Hepatic stellate cell (primary cell): ENCODE measurements at regions not wholly inside any gene's neighbourhood (a gene's known extent, or its start where the extent isn't known, plus 50 kb on each side); places are given as distances from the start of the nearest gene placed in this dataset.

ENCODE experiments used
- DNase-seq: peaks from one replicate; pipeline ENCODE4 v3.0.0; 2011; ENCODE audit warnings: low spot score

DNA sequence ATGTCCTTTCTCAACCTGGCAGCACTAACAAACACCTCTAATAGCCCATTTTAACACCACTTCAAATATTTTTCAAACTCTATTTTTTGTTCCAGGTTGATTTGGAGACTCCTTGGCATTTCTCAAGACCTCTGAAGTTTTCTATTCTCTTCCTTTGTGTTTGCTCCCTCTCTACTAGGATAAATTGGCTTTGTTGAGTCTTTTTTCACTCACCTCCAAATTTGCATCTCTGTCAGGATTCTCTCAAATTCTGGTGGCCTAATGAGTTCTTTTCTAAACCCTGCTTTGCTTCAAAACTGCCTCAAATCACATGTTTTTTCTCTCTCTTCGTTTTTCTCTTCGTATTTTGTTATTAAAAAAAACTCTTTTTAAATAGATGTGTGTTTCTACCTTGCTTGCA is 582.2 kb upstream of the ADGRL4 start:
- no peak for DNase-seq

DNA sequence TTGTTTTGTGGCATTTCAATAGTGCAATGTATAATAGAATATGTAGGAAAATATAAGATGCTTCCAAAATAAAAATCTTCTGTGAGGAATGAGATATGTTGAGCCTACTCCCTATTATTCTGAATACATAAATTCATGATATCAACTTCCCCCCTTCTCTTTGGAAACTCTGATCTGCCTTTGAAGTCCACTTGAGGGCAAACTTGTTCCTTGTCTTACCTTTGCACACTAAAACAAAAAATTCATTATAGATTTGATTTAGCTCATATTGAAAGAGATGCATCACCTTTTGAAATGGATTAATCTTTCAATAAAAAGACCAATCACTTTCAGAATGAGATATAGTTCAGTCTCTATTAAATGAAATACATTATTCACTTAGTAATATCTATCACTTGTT is 580.7 kb upstream of the ADGRL4 start:
- no peak for DNase-seq

DNA sequence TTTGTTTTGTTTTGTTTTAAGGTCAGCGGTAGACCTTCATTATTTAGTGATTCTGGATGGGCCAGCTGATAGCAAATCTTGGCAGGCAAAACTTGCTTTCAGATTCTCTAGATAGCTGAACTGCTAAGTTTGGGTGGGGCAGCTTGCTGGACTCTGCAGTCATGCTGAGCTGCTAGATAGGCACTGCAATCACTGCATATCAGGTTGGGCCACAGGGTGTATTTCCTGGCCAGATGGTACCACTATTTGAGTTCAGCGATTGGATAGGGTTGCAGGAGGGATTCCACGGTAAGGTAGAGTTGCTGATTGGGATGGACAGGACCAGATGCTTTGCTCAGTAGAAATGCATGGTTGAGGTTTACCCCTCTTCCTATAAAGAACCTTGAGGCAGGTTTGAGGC is 579.3 kb upstream of the ADGRL4 start:
- no peak for DNase-seq

DNA sequence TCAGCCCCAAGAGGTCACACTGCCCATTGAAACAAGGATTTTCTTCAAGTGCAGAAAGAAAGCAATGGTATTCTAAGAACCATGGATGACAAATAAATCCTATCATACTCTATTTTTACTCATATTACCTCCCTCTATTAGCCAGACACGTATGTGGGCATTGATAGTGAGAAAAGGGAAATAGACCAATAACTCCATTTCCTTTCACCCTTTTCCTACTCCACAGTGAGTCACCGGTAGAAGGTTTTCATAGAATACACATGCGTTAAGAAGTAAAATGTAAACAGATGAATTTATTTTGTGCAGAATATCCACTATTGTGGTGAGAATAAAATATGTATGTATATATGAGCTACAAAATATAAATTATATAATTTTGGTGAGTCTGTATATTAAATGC is 568.9 kb upstream of the ADGRL4 start:
- DNase-seq: no peak

DNA sequence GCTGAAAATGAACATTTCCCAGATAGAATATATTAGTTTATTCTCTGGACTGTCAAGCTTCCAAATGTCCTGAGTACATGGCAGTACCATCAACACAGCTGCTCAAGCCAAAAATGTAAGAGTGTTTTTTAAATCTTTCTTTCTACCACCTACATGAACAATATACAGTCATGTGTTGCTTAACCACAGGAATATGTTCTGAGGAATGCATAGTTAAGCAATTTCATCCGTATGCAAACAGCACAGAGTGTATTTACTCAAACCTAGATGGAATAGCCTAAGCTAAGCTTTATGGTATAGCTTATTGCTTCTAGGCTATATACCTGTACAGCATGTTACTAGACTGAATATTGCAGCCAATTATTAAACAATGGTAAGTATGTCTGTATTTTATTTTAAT is 561.9 kb upstream of the ADGRL4 start:
- no peak for DNase-seq

DNA sequence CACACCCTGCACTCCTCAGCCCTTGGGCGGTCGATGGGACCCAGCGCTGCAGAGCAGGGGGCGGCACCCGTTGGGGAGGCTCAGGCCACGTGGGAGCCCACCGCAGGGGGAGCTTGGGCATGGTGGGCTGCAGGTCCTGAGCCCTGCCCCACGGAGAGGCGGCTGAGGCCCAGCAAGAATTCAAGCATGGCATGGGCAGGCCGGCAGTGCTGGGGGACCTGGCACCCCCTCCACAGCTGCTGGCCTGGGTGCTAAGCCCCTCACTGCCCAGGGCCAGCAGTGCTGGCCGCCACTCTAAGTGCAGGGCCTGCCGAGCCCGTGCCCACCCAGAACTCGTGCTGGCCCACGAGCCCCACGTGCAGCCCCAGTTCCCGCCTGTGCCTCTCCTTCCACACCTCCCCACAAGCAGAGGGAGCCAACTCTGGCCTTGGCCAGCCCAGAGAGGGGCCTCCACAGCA is 555.0 kb upstream of the ADGRL4 start:
- DNase-seq: no peak

DNA sequence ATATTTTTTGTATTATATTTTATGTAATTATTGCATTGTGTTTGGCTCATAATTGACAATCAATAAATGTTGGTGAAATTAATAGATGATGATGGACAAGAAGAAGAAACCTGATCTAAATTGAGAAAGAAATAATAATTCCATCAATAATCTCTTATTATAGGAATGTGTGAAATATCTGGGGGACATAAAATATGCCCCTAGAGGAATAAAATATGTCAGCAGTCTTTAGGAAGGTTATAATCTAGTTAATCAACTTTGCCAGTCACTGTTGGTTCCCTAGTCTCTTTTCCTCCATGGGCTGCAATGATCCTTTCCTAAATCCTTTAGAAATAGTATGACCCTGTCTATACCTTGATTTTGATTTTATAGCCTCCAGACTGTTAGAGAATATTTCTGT is 549.7 kb upstream of the ADGRL4 start:
- no peak for DNase-seq

DNA sequence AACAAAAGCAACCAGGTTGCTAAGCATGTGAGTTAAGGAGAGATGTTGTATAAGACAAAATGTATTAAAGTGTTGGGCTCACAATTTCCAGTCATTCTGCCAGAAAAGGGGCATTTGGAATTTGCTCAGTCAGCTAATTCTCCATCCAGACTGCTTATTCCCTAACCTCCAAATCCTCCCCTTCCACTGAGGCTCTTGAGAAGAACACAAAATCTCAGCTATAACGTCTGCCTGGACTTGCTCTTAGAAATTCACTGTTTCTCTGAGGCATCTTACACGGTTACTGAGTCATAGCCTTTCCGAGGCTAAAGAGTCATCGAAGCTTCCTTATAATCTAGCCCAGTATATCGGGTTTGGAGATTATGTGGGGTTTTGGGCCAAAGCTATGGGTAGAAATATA is 548.2 kb upstream of the ADGRL4 start:
- DNase-seq: no peak

DNA sequence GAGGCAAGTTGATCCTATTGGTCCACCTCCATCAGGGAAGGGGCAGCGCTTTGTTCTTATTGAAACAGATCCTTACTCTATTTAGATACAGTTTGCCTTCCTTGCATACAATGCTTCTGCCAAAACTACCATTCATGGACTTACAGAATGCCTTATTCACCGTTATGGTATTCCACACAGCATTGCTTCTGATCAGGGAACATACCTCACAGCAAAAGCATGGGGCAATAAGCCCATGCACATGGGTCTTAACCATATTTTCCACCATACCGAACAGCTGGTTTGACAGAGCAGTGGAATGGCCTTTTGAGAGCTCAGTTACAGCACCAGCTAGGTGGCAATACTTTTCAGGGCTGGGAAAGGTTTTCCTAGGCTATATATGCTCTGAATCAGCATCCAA is 544.8 kb upstream of the ADGRL4 start:
- no peak for DNase-seq

DNA sequence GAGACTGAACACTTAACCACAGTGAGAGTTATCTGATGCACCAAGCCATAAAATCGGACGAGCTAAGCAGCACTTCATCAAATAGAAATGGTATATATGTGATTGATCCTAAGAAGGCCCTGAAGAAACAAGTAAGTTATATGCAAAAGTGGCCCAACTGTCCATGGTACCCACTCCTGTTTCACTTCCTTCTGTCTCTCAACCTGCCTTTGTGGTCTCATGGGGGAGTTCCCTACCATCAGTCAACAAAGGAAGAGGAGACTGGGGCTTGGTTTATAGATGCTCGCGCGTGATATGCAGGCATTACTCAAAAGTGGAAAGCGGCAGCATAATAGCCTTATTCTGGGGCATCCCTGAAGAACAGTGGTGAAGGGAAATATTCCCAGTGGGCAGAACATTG is 543.9 kb upstream of the ADGRL4 start:
- DNase-seq: no peak

DNA sequence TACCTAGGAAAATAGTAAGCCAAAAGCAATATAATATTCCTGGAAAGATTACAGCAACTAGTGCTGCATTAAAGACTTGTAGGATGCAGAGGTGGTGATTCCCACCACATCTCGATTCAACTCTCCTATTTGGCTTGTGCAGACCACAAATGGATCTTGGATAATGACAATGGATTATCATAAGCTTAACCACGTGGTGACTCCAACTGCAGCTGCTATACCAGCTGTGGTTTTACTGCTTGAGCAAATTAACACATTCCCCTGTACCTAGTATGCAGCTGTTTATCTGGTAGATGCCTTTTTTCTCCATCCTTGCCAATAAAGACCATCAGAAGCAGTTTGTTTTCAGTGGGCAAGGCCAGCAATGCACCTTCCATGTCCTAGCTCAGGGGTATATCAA is 542.7 kb upstream of the ADGRL4 start:
- DNase-seq: no peak

DNA sequence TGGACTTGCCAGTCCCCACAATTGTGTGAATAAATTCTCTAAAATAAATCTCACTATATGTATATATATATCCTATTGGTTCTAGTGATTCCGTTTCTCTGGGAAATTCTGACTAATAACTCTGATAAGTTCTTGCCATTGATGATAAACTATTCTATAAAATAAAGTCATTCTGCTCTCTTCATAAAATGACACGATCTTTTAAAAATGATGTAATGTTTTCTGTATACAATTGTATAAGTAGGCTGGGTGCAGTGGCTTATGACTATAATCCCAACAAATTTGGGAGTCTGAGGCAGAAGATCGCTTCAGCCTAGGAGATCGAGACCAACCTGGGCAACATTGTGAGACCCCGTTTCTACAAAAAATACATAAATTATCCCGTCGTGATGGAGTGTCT is 541.0 kb upstream of the ADGRL4 start:
- DNase-seq: no peak

DNA sequence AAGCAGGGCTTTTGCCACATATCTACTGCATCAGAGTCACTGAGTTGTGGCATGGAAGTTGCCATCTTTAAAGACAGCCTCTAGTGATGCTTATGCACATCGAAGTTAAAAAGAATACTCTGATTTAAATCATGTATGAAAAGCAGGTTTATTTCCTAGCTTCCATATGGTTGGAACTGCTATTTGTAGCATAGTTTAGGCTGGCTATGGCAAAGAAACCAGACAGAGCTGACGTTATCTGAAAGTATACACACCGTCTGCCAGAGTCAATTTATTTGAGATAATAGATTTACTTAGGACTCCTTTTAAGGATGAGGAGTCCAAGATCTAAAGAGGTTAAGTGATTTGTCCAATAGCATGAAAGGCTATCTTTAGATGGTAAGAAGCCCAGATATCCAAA is 536.9 kb upstream of the ADGRL4 start:
- no peak for DNase-seq

DNA sequence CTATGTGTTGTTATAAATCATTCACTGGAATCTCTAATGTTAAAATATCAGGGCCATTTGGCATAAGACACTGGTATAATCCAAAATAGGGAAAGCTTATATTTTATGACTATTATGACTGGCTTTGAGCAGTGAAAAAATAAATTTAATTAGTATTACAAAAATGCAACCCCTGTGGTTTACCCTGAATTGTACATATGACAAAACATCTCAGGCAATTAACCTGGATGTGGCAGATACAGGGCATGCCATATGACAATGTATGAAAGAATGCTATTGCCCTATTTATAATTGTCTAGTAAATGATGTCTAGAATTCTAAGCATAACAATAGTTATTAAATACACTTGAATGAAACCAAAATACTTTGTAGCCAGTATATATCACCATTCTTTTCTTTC is 532.5 kb upstream of the ADGRL4 start:
- no peak for DNase-seq

DNA sequence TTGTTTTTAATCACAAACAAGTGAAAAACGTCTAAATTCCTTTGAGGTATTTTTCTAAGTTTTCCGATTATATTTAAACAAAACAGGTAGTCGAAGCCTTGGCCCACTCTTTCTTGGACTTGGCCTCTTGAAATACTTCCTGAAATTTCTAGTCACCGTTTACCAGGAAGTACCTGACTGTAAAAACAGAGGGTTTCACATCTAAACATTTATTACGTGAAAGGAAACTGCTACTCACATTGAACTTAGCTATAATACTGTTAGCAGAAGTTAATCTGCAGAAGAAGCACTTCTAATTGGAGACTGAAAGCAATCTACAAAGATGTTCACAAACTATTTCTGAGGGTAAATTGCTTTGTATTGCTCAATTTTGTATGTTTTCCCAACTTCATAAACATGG is 526.0 kb upstream of the ADGRL4 start:
- no peak for DNase-seq

DNA sequence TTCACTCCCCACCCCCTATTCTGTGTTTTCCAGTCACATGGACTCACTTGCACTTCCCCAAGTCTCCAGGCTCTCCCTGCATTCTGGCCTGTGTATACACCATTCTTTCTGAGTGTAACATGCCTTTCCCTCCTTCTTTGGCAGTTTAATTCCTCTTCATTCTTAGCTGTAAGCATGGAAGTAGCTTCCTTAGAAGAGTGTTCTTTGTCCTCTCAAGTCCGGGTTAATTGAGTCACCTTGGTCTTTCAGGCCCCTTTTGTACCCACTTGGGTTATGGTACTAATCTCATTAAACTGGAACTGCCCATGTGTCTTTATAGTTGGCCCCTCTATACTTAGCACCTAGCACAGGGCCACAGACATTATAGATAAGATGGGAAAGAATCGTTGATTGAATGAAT is 525.3 kb upstream of the ADGRL4 start:
- DNase-seq: no peak

DNA sequence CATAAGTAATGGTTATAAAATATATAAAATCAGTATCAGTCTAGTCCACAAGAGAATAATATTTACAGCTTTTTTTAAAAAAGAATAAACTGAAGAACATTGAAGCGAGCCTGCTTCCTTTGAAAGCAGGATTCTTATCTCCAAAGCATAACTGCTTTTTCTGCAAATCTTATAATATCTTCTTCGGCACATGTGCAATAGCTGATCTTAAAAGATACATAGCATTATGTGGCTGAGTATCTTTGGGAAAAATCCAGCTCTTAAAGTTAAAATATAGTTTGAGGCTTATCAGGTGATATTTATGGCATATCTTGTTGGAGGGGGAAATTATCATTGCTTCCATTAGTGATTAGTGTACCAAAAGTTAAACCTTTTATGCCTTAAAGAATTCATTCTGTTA is 523.9 kb upstream of the ADGRL4 start:
- DNase-seq: no peak

DNA sequence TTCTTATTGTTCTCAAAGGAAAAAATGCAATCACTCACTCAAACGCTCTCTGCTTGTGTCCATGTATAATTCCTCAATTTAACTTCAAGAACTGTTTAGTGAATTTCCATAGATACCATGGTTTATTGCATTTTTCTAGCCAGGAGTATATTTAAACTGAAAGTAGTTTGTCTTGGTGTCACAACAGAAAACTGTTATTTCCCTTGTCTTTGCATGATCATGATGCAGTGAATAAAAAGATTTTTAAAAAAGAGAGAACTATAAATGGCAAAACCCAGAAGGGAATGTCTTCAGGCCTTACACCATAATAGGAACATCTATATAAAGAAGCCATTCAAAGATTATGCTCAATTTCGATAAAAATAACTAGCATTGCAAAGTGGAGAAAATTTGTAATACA is 523.5 kb upstream of the ADGRL4 start:
- DNase-seq: no peak

DNA sequence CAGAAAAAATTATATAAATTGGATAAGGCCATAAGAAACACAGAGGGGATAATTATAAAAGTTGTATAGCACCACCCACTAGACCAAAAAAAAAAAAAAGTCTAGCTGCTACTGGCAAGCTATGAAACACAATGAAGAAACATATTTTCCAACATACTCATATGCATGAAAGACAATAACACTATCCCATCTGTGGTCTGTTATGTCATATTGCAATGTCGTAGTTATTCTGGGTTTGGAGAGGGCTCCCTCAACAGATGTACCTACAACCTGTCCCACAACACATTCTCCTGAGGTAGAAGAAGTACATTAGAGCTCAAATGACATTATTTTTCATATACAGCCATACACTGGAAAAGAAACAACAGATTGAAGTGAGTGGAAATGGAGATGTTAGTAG is 517.6 kb upstream of the ADGRL4 start:
- DNase-seq: no peak

DNA sequence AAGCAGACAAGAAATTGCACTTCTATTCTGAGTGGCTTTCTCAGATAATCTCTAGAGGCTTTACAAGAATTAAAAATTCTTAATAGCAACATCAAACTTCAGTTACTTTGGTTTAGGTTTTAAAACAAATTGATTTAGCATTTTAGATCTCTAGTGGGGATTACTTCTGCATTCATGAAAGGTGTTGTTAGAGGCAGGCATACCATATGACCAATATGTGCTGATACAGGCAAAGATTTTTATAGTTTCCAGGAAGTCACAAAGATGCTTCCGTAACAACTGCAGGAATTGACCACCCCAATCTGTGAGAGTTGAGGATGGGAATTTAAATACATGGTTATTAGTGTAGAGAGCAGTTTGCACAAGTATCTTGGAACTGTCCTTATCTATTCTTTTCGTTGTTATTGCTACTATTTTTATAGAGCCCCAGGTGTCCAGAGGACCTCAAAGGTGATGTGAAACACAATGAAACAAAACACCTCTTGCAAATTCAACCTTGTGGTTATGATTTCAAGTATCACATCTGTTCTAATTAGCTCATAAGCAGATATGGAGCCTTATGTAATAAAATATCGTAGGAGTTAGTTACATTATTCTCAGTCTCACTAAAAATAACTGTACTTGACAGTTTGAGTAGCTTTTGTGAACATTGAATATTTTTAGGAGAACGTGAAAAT is 512.7 kb upstream of the ADGRL4 start:
- DNase-seq: no peak

DNA sequence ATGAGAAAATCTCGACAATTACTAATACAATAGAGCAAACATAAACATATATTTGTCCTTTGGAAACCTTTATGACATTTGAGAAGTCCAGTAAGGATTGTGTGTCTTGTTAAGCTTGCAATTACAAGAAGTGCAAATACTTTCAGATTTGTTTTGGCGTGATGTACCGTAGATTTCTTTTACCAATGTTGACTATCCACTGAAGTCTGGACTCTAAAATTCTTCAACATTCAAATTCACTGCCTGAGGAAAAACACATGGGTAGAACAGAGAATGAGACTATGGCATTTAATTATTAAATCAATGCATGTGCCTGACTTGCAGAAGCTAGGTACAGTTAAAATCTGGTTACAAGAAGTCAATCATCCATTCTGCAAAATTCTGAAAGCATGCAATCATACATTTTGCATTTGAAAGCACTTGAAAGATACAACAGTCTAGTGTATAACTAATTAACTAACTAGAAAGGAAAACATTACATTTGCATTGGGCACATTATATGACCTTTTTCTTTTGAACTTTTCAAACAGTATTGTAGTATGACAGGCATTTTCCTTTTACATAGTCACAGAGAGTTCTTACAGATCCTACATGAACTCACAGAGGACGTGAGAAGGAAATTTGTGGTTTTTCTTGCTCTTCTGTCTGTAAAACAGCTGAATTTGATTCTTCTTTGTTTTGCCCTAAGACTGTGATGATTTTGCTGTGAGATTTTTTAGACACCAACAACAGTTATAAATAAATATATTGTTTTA is 511.1 kb upstream of the ADGRL4 start:
- no peak for DNase-seq

DNA sequence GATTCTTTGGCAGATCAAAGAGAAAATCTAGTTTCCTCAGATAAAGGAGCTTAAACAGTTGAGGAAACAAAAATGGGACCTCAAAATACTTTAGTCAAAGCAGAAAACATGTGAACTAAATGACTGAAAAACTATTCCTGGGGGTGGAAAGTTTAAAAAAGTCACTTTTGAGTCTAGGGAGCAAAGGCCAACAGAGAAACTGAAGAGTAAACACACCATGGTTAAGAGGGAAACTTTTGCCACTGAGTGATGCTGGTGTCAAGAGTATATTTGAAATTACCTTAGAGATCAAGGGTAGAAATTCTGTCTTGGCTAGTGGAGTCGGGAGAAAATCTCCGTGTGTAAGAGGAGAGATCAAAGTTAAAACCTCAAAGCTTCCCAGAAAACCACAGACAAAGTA is 501.2 kb upstream of the ADGRL4 start:
- no peak for DNase-seq

DNA sequence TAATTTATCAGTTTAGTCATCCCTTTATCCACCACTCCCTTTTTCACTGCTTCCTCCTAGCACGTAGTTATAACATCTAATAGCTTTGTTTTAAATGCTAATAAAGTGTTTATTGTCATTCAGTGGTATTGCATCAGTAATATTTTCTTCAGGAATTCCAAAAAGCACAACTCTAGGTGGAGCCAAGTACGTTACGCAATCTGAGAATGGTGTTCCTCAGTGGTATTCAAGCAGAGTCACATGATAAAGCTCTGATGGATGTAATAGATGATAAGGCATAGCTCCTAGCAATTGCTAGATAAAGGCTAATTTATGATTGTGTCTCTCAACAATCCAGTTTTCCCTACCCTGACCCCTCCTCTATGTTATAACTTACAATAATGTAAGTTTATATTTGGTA is 494.6 kb upstream of the ADGRL4 start:
- DNase-seq: no peak

DNA sequence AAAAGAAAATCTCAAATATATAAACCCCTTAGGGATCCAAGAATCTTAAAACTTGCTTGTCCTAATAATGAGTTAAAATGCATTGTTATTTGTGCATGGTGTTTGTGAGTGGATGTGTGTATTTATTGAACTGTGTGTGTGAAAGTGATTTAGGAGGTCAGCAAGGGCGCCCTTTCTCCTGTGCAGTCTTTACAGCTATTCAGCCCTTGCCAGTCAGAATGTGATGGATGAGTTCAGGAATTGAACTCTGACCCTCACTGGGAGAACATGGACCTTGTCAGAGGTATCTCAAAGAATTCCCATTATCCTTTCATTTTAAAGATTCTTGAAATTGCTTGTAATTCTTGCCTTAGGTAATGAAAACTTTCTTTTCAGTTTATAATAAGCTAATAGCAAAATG is 493.0 kb upstream of the ADGRL4 start:
- no peak for DNase-seq
